Tibial nerve (tissue), 4 donors: ENCODE measurements at regions not wholly inside any gene's neighbourhood (a gene's known extent, or its start where the extent isn't known, plus 50 kb on each side); places are given as distances from the start of the nearest gene placed in this dataset.

ENCODE experiments used
- DNase-seq, 2 donors: peaks; one replicate each; pipeline ENCODE4 v3.0.0-alpha.2; 2019; ENCODE audit warnings: low spot score in 2 of 2
- H3K27ac ChIP-seq, 4 donors: fragments of 200-600 bp; sonication (generic) in 3 of 4; one replicate each; pipeline ENCODE4 v1.5.1; 2017 to 2019; ENCODE audit warnings: mild to moderate bottlenecking in 1 of 4
- H3K27me3 ChIP-seq, 2 donors: fragments of 200-600 bp; sonication (generic) in 1 of 2; one replicate each; pipeline versions ENCODE4 v1.5.1 to v1.6.0; 2017 to 2019
- H3K36me3 ChIP-seq, 3 donors: fragments of 200-600 bp; sonication (generic); one replicate each; pipeline ENCODE4 v1.5.1; 2018 to 2019
- H3K4me1 ChIP-seq, 4 donors: fragments of 200-600 bp; sonication (generic) in 3 of 4; one replicate each; pipeline ENCODE4 v1.5.1; 2017 to 2019
- H3K4me3 ChIP-seq, 4 donors: fragments of 200-600 bp; sonication (generic) in 3 of 4; one replicate each; pipeline ENCODE4 v1.5.1; 2017 to 2019; ENCODE audit warnings: mild to moderate bottlenecking in 1 of 4, moderate library complexity in 1 of 4
- H3K9me3 ChIP-seq, 4 donors: fragments of 200-600 bp; sonication (generic) in 3 of 4; one replicate each; pipeline ENCODE4 v1.5.1; 2017 to 2019
- CTCF ChIP-seq, 5 experiments: fragments of 200-600 bp in 3 of 5; fragments of 450-650 bp in 2 of 5; sonication (generic) in 3 of 5; IDR thresholded peaks; one replicate each; pipeline ENCODE4 v1.5.1; 2016 to 2019; ENCODE audit warnings: antibody characterized with exemption in 5 of 5, mild to moderate bottlenecking in 3 of 5, moderate library complexity in 2 of 5
- EP300 ChIP-seq, 2 donors: sonication (generic); formaldehyde crosslinking; IDR thresholded peaks; one replicate each; pipeline ENCODE4 v1.6.1; 2017; ENCODE audit warnings: antibody characterized with exemption in 2 of 2, mild to moderate bottlenecking in 1 of 2
- POLR2A ChIP-seq, 2 donors: fragments of 450-650 bp; IDR thresholded peaks; one replicate each; pipeline ENCODE4 v1.6.1; 2017; ENCODE audit warnings: antibody characterized with exemption in 2 of 2, mild to moderate bottlenecking in 2 of 2, moderate library complexity in 2 of 2
- WGBS, 2 donors: methylation state at CpG; one replicate each; pipeline ENCODE4 v1.1.5; 2018; 5-methylcytosine and 5-hydroxymethylcytosine counted together

- DNase-seq = no peak
- Histone ChIP-seq H3K9me3 (no peaks in the 10 kb centered on the region), H3K4me1 (peaks cover 0 to 3% (median 0%) of the 10 kb centered on the region in 4 donors), H3K27me3 (no peaks in the 10 kb centered on the region), H3K4me3 (no peak overlapping the region), H3K27ac (no peak overlapping the region), H3K36me3 (no peaks in the 10 kb centered on the region)
- TF ChIP-seq EP300 (IDR thresholded peaks at IDR 0.05) (no peak), CTCF (IDR thresholded peaks at IDR 0.05) (no peak), POLR2A (IDR thresholded peaks at IDR 0.05) (no peak)
- whole genome bisulfite sequencing, 2 donors = 43 to 46% methylated on average over 4 of the region's 4 CpGs
These were observed 571.8 kb downstream of the ZPLD1 start for GRCh38 chr3:103006526-103007183.

- no peak for TF ChIP-seq EP300 (IDR thresholded peaks at IDR 0.05)
- TF ChIP-seq POLR2A (IDR thresholded peaks at IDR 0.05) = no peak
- no peak for TF ChIP-seq CTCF (IDR thresholded peaks at IDR 0.05)
- Histone ChIP-seq H3K36me3 (no peaks in the 10 kb centered on the region), H3K27me3 (no peaks in the 10 kb centered on the region), H3K4me3 (no peak overlapping the region), H3K4me1 (no peaks in the 10 kb centered on the region), H3K9me3 (no peaks in the 10 kb centered on the region), H3K27ac (no peak overlapping the region)
- no peak for DNase-seq
These were observed 574.8 kb downstream of the ZPLD1 start for GRCh38 chr3:103009609-103010008.

- DNase-seq = no peak
- Histone ChIP-seq H3K4me1 (no peaks in the 10 kb centered on the region), H3K4me3 (no peak overlapping the region), H3K27me3 (no peaks in the 10 kb centered on the region), H3K27ac (no peak overlapping the region), H3K36me3 (no peaks in the 10 kb centered on the region), H3K9me3 (no peaks in the 10 kb centered on the region)
- TF ChIP-seq EP300 (IDR thresholded peaks at IDR 0.05) (no peak), CTCF (IDR thresholded peaks at IDR 0.05) (no peak), POLR2A (IDR thresholded peaks at IDR 0.05) (no peak)
These were observed 591.1 kb downstream of the ZPLD1 start for GRCh38 chr3:103025880-103026279.

- H3K36me3 ChIP-seq = no peaks in the 10 kb centered on the region
- H3K4me3 ChIP-seq = no peak overlapping the region
- WGBS, 2 donors = 92 to 97% methylated on average over 2 of the region's 2 CpGs
- no peaks in the 10 kb centered on the region for H3K9me3 ChIP-seq
- H3K27ac ChIP-seq = no peak overlapping the region
- no peak for TF ChIP-seq POLR2A (IDR thresholded peaks at IDR 0.05)
- TF ChIP-seq CTCF (IDR thresholded peaks at IDR 0.05) = no peak
- no peak for TF ChIP-seq EP300 (IDR thresholded peaks at IDR 0.05)
- H3K4me1 ChIP-seq = no peaks in the 10 kb centered on the region
- no peaks in the 10 kb centered on the region for H3K27me3 ChIP-seq
- no peak for DNase-seq
These were observed 599.0 kb downstream of the ZPLD1 start for GRCh38 chr3:103033841-103034240.

- Histone ChIP-seq H3K27me3 (no peaks in the 10 kb centered on the region), H3K9me3 (no peaks in the 10 kb centered on the region), H3K36me3 (no peaks in the 10 kb centered on the region), H3K27ac (no peak overlapping the region), H3K4me3 (no peak overlapping the region), H3K4me1 (peaks cover 0 to 2% (median 0%) of the 10 kb centered on the region in 4 donors)
- TF ChIP-seq CTCF (IDR thresholded peaks at IDR 0.05) (no peak), POLR2A (IDR thresholded peaks at IDR 0.05) (no peak), EP300 (IDR thresholded peaks at IDR 0.05) (no peak)
- WGBS, 2 donors = 90 to 92% methylated on average over 2 of the region's 2 CpGs
- no peak for DNase-seq
These were observed 612.8 kb downstream of the ZPLD1 start for GRCh38 chr3:103047640-103048039.
